A673 (cell line): ENCODE measurements at regions not wholly inside any gene's neighbourhood (a gene's known extent, or its start where the extent isn't known, plus 50 kb on each side); places are given as distances from the start of the nearest gene placed in this dataset.

Experiments
- BruUV-seq: library from RNA; stranded (reverse); fragments of 400-500 nt; replicated peaks from 2 replicates; lab custom pipeline; 2021; lab: Mats Ljungman, UMichigan
- CTCF ChIA-PET: fragments of 300-600 bp; sonication (Branson Sonifier 250); formaldehyde crosslinking; loops from one replicate; lab custom pipeline; 2022; ENCODE audit warnings: antibody characterized with exemption; lab: Charles Lee
- POLR2A ChIA-PET: fragments of 300-600 bp; sonication (Branson Sonifier 250); formaldehyde crosslinking; loops from one replicate; lab custom pipeline; 2022; ENCODE audit warnings: antibody characterized with exemption; ENCODE audit not compliant: low non-redundant PET; lab: Charles Lee
- DNase-seq: peaks from one replicate; pipeline ENCODE4 v3.0.0-alpha.2; 2015; ENCODE audit warnings: low spot score
- H3K27ac ChIP-seq: fragments of 200-600 bp; sonication (generic); 2 replicates; pipeline ENCODE4 v1.5.1; 2016; ENCODE audit warnings: mixed run types, low read depth, mild to moderate bottlenecking, mixed read lengths, antibody characterized with exemption, low read length; ENCODE audit not compliant: poor library complexity, severe bottlenecking
- H3K27me3 ChIP-seq: fragments of 200-600 bp; sonication (generic); replicated peaks from 2 replicates; pipeline ENCODE4 v1.6.1; 2017; ENCODE audit warnings: mixed run types, low read depth, mild to moderate bottlenecking, mixed read lengths, antibody characterized with exemption, low read length; ENCODE audit not compliant: insufficient read depth, poor library complexity
- H3K36me3 ChIP-seq: fragments of 200-600 bp; sonication (generic); 2 replicates; pipeline ENCODE4 v1.6.1; 2016; ENCODE audit warnings: mixed run types, mild to moderate bottlenecking, mixed read lengths, antibody characterized with exemption, low read length; ENCODE audit not compliant: insufficient read depth, poor library complexity, severe bottlenecking
- H3K4me1 ChIP-seq: fragments of 200-600 bp; sonication (generic); 2 replicates; pipeline ENCODE4 v1.6.1; 2017; ENCODE audit warnings: mixed run types, mild to moderate bottlenecking, mixed read lengths, antibody characterized with exemption, low read length; ENCODE audit not compliant: insufficient read depth, poor library complexity, severe bottlenecking
- H3K4me3 ChIP-seq: fragments of 200-600 bp; sonication (generic); 2 replicates; pipeline ENCODE4 v1.5.1; 2016; ENCODE audit warnings: low read depth, mixed run types, mild to moderate bottlenecking, mixed read lengths, low read length; ENCODE audit not compliant: poor library complexity, severe bottlenecking
- H3K9me3 ChIP-seq: fragments of 200-600 bp; sonication (generic); 2 replicates; pipeline ENCODE4 v1.6.1; 2016; ENCODE audit warnings: mixed run types, low read depth, mild to moderate bottlenecking, mixed read lengths, antibody characterized with exemption, low read length; ENCODE audit not compliant: poor library complexity, severe bottlenecking
- EZH2 ChIP-seq: fragments of 200-600 bp; sonication (generic); IDR thresholded peaks from 2 replicates; pipeline ENCODE4 v1.6.1; 2017; ENCODE audit warnings: borderline replicate concordance, low read depth, mild to moderate bottlenecking, mixed read lengths, antibody characterized with exemption, low read length; ENCODE audit not compliant: poor library complexity, severe bottlenecking
- intact Hi-C: fragments of 100-400 bp; cut with micrococcal nuclease; formaldehyde crosslinking; loops from one replicate; pipeline ENCODE4 v1.10.0; 2022; ENCODE audit not compliant: unreplicated experiment
- TF ChIP-seq, protein P1 (sequence below): fragments of 300-800, 200-600 bp; sonication (generic); conservative IDR thresholded peaks from 2 replicates; pipeline ENCODE4 v1.5.1; 2017; ENCODE audit warnings: low read depth, mild to moderate bottlenecking, antibody characterized with exemption, low read length, moderate library complexity, mixed read lengths

GRCh38 chr20:4554346-4554745 is 131.9 kb upstream of the PRNP start:
- TF ChIP-seq, protein P1, sequence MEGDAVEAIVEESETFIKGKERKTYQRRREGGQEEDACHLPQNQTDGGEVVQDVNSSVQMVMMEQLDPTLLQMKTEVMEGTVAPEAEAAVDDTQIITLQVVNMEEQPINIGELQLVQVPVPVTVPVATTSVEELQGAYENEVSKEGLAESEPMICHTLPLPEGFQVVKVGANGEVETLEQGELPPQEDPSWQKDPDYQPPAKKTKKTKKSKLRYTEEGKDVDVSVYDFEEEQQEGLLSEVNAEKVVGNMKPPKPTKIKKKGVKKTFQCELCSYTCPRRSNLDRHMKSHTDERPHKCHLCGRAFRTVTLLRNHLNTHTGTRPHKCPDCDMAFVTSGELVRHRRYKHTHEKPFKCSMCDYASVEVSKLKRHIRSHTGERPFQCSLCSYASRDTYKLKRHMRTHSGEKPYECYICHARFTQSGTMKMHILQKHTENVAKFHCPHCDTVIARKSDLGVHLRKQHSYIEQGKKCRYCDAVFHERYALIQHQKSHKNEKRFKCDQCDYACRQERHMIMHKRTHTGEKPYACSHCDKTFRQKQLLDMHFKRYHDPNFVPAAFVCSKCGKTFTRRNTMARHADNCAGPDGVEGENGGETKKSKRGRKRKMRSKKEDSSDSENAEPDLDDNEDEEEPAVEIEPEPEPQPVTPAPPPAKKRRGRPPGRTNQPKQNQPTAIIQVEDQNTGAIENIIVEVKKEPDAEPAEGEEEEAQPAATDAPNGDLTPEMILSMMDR = no peak
- TF ChIP-seq EZH2 = no peak
- DNase-seq = no peak
- Histone ChIP-seq H3K9me3 (no peaks in the 10 kb centered on the region), H3K4me3 (no peak overlapping the region), H3K27ac (no peak overlapping the region), H3K36me3 (no peaks in the 10 kb centered on the region), H3K27me3 (no peaks in the 10 kb centered on the region), H3K4me1 (peaks cover 33% of the 10 kb centered on the region)
- no TSS peak for BruUV-seq
- intact Hi-C loops = no loop called here
- ChIA-PET POLR2A (no interaction called here), CTCF (no interaction called here)

DNA sequence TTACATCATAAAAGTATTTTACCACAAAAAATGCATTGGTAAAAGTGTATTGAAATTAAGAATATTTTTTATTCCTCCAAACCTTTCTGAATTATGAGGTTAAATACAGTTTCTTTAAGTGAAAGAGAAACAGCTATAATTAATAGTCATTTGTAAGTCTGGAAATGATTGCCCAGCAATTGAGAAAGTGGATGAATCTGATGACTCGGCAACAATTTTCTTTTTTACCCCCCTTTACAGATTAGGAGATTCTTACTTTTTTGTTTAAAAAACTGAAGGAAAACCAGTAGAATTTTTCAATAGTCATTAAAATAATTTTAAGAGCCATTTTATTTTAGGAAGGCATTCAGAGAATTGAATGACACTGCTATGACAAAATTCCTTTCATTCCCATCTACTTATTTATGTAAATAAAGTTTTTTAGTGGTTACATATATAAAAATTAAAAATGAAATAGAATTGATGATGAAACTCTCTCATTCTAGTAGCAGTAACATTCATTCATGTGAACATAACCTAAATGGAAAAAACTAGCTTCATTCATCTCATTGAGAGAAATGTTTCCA is 134.1 kb upstream of the PRNP start:
- no peak for DNase-seq
- POLR2A ChIA-PET = no interaction called here
- H3K36me3 ChIP-seq = no peaks in the 10 kb centered on the region
- H3K9me3 ChIP-seq = peaks cover 5% of the 10 kb centered on the region
- H3K27me3 ChIP-seq = no peaks in the 10 kb centered on the region
- H3K4me1 ChIP-seq = peaks cover 33% of the 10 kb centered on the region
- H3K27ac ChIP-seq = no peak overlapping the region
- CTCF ChIA-PET = no interaction called here
- H3K4me3 ChIP-seq = no peak overlapping the region
- intact Hi-C loops = no loop called here
- TF ChIP-seq EZH2 = no peak
- TF ChIP-seq, protein P1 = no peak
- BruUV-seq = no TSS peak

DNA sequence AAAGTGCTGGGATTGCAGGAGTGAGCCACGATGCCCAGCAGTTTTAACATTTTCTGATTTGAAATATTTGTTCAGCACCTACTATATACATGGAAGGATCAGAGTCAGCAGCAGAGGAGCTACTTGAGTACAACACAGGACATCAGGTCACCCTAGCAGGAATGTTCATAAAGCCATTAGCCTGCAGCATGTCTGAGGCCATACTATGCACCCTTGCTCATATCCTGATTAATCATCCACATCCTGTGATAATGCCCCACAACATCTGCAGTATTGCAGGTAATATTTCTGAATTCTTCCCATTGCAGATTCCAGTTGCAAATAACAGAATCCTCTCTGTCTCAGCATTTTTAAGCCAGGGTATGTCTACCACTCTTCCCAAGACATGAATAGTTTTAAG is 135.5 kb upstream of the PRNP start:
- ChIA-PET POLR2A (no interaction called here), CTCF (no interaction called here)
- H3K27ac ChIP-seq = no peak overlapping the region

More for the DNA sequence above, 135.5 kb upstream of the PRNP start:
- DNase-seq = no peak
- H3K4me3 ChIP-seq = no peak overlapping the region
- no peaks in the 10 kb centered on the region for H3K27me3 ChIP-seq
- peaks cover 27% of the 10 kb centered on the region for H3K4me1 ChIP-seq
- H3K9me3 ChIP-seq = peaks cover 5% of the 10 kb centered on the region
- no TSS peak for BruUV-seq
- TF ChIP-seq, protein P1 = no peak
- TF ChIP-seq EZH2 = no peak
- no peaks in the 10 kb centered on the region for H3K36me3 ChIP-seq
- intact Hi-C loops = no loop called here
